ENCODE measurements at regions not wholly inside any gene's neighbourhood (a gene's known extent, or its start where the extent isn't known, plus 50 kb on each side); places are given as distances from the start of the nearest gene placed in this dataset.
"Not testable (repeated sequence)": the region's sequence is repeated elsewhere in the genome, so short reads cannot be mapped to it uniquely, and the experiment has no call there.

DNA sequence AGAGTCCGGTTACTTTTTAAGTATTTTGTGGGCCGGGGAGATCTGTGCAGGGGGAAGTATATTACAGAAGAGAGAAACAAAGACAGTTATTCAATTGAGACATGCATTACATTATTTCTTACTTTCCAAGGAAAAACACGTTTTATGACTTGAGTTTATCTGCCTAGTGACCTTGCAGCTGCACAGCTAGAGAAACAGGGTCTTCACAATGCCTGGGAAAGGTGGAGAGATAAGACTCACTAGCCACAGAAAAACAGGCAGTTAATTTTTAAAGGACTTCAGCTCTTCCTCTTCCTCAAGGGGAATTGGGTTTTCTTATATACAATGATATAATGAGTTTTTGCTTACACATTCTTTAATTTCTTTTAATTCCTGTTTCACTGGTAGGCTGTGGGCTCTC is 121.8 kb downstream of the TBX19 start:
- TF ChIP-seq, protein P1, sequence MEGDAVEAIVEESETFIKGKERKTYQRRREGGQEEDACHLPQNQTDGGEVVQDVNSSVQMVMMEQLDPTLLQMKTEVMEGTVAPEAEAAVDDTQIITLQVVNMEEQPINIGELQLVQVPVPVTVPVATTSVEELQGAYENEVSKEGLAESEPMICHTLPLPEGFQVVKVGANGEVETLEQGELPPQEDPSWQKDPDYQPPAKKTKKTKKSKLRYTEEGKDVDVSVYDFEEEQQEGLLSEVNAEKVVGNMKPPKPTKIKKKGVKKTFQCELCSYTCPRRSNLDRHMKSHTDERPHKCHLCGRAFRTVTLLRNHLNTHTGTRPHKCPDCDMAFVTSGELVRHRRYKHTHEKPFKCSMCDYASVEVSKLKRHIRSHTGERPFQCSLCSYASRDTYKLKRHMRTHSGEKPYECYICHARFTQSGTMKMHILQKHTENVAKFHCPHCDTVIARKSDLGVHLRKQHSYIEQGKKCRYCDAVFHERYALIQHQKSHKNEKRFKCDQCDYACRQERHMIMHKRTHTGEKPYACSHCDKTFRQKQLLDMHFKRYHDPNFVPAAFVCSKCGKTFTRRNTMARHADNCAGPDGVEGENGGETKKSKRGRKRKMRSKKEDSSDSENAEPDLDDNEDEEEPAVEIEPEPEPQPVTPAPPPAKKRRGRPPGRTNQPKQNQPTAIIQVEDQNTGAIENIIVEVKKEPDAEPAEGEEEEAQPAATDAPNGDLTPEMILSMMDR (conservative IDR thresholded peaks at IDR 0.05; ENCODE audit: low read length) = not testable (repeated sequence)
- TF ChIP-seq EZH2phosphoT487 (IDR thresholded peaks at IDR 0.05; ENCODE audit: borderline replicate concordance, low read depth, low read length) = not testable (repeated sequence)

All from OCI-LY7 (cell line).